H1 (cell line): ENCODE measurements at regions not wholly inside any gene's neighbourhood (a gene's known extent, or its start where the extent isn't known, plus 50 kb on each side); places are given as distances from the start of the nearest gene placed in this dataset.

Experiments used
- CTBP2 ChIP-seq: IDR thresholded peaks from 2 replicates; pipeline ENCODE4 v1.7.0; 2011; ENCODE audit warnings: borderline replicate concordance, mild to moderate bottlenecking, moderate library complexity, mixed read lengths, low read length; ENCODE audit not compliant: insufficient read depth, insufficient read length
- FOSL1 ChIP-seq: IDR thresholded peaks from 2 replicates; pipeline ENCODE4 v1.6.1; 2011; ENCODE audit warnings: mild to moderate bottlenecking, low read depth, low read length, moderate library complexity; ENCODE audit not compliant: insufficient read depth
- HDAC2 ChIP-seq, 2 experiments: fragments of 300-600 bp in 1 of 2; sonication (generic) in 1 of 2; IDR thresholded peaks; 2 replicates each; pipeline ENCODE4 v1.6.1; 2011 to 2012; ENCODE audit warnings: low read depth in 2 of 2, low read length in 2 of 2, mild to moderate bottlenecking in 2 of 2, moderate library complexity in 2 of 2, borderline replicate concordance in 1 of 2, inconsistent platforms in 1 of 2
- HDAC6 ChIP-seq: IDR thresholded peaks from one replicate; pipeline ENCODE4 v1.7.1; 2012; ENCODE audit warnings: low read depth, mild to moderate bottlenecking, inconsistent platforms, low read length, moderate library complexity
- MAFK ChIP-seq: IDR thresholded peaks from 2 replicates; pipeline ENCODE4 v1.6.1; 2012; ENCODE audit warnings: low read depth, mild to moderate bottlenecking, improper control_type of control experiment, low read length
- RXRA ChIP-seq: IDR thresholded peaks from 2 replicates; pipeline ENCODE4 v1.6.1; 2011; ENCODE audit warnings: low read depth, mild to moderate bottlenecking, low read length, moderate library complexity; ENCODE audit not compliant: insufficient read depth
- SAP30 ChIP-seq: fragments of 300-600 bp; sonication (generic); IDR thresholded peaks from 2 replicates; pipeline ENCODE4 v1.7.1; 2012; ENCODE audit warnings: low read length, moderate library complexity, mild to moderate bottlenecking, inconsistent platforms; ENCODE audit not compliant: insufficient read depth, insufficient replicate concordance
- SIRT6 ChIP-seq: IDR thresholded peaks from one replicate; pipeline ENCODE4 v1.7.1; 2012; ENCODE audit warnings: low read length, inconsistent platforms
- SIX5 ChIP-seq: IDR thresholded peaks from 2 replicates; pipeline ENCODE4 v1.6.1; 2011; ENCODE audit warnings: mild to moderate bottlenecking, low read depth, low read length
- TBP ChIP-seq: IDR thresholded peaks from 2 replicates; pipeline ENCODE4 v1.6.1; 2011; ENCODE audit warnings: low read depth, low read length, improper control_type of control experiment
- ZNF274 ChIP-seq: IDR thresholded peaks from 2 replicates; pipeline ENCODE4 v1.7.0; 2012; ENCODE audit warnings: low read length, borderline replicate concordance; ENCODE audit errors: extremely low read depth

- TF ChIP-seq SIRT6 (no peak), HDAC2 (IDR thresholded peaks at IDR 0.05; ENCODE audit: borderline replicate concordance in 1 of 2, low read depth in 2 of 2, low read length in 2 of 2) (no peak), CTBP2 (no peak), HDAC6 (no peak), TBP (no peak), SIX5 (no peak), SAP30 (no peak), FOSL1 (no peak), MAFK (no peak), RXRA (no peak), ZNF274 (no peak)
Observed at GRCh38 chr13:89270736-89271135, 1599.6 kb downstream of the SLITRK5 start (continued).
